Ishikawa (cell line): ENCODE measurements at regions not wholly inside any gene's neighbourhood (a gene's known extent, or its start where the extent isn't known, plus 50 kb on each side); places are given as distances from the start of the nearest gene placed in this dataset.

Experiments used
- CEBPB ChIP-seq: IDR thresholded peaks from 2 replicates; pipeline ENCODE4 v1.6.1; 2012
- CREB1 ChIP-seq: IDR thresholded peaks from 2 replicates; pipeline ENCODE4 v1.6.1; 2012; ENCODE audit warnings: low read depth
- EGR1 ChIP-seq: IDR thresholded peaks from 2 replicates; pipeline ENCODE4 v1.6.1; 2012
- EP300 ChIP-seq: IDR thresholded peaks from 2 replicates; pipeline ENCODE4 v1.6.1; 2012; ENCODE audit warnings: borderline replicate concordance
- FOXM1 ChIP-seq: IDR thresholded peaks from 2 replicates; pipeline ENCODE4 v1.6.1; 2012; ENCODE audit warnings: low read depth, borderline replicate concordance
- MAX ChIP-seq: IDR thresholded peaks from 2 replicates; pipeline ENCODE4 v1.6.1; 2012
- NFIC ChIP-seq: IDR thresholded peaks from 2 replicates; pipeline ENCODE4 v1.6.1; 2012
- RAD21 ChIP-seq: IDR thresholded peaks from 2 replicates; pipeline ENCODE4 v1.6.1; 2012; ENCODE audit warnings: low read depth
- REST ChIP-seq: IDR thresholded peaks from 2 replicates; pipeline ENCODE4 v1.6.1; 2012; ENCODE audit warnings: low read depth, mild to moderate bottlenecking
- TAF1 ChIP-seq: IDR thresholded peaks from 2 replicates; pipeline ENCODE4 v1.6.1; 2012; ENCODE audit warnings: low read depth, mild to moderate bottlenecking
- TCF12 ChIP-seq: IDR thresholded peaks from 2 replicates; pipeline ENCODE4 v1.6.1; 2012; ENCODE audit warnings: low read depth
- TEAD4 ChIP-seq: IDR thresholded peaks from 2 replicates; pipeline ENCODE4 v1.6.1; 2012
- USF1 ChIP-seq: IDR thresholded peaks from 2 replicates; pipeline ENCODE4 v1.6.1; 2012
- YY1 ChIP-seq: IDR thresholded peaks from 2 replicates; pipeline ENCODE4 v1.6.1; 2012; ENCODE audit warnings: low read depth
- ZBTB7A ChIP-seq: IDR thresholded peaks from 2 replicates; pipeline ENCODE4 v1.6.1; 2012; ENCODE audit warnings: low read depth

- TF ChIP-seq MAX, result no peak
- TF ChIP-seq NFIC, result no peak
Measured at GRCh38 chr18:2368102-2368501, 203.2 kb downstream of the METTL4 start.

GRCh38 chr18:2376707-2377106 lies 194.6 kb downstream of the METTL4 start:
- TF ChIP-seq YY1 (no peak), TEAD4 (no peak), MAX (no peak), CREB1 (no peak), NFIC (no peak), TAF1 (no peak), ZBTB7A (no peak), USF1 (no peak), EP300 (no peak), EGR1 (no peak)

GRCh38 chr18:2380101-2380500 lies 191.2 kb downstream of the METTL4 start:
- TF ChIP-seq REST (no peak), RAD21 (no peak), EP300 (no peak), TEAD4 (no peak), CEBPB (no peak), USF1 (no peak), EGR1 (no peak), ZBTB7A (no peak), FOXM1 (no peak), CREB1 (no peak), MAX (no peak), TAF1 (no peak), YY1 (no peak), NFIC (no peak)

GRCh38 chr18:2381539-2381938 lies 189.8 kb downstream of the METTL4 start:
- TF ChIP-seq TAF1 (no peak), ZBTB7A (no peak), TCF12 (no peak), CEBPB (no peak), RAD21 (no peak), EGR1 (no peak), CREB1 (no peak), NFIC (no peak), YY1 (no peak), MAX (no peak)

GRCh38 chr18:2387588-2387987 lies 183.7 kb downstream of the METTL4 start:
- TF ChIP-seq TEAD4, result no peak

GRCh38 chr18:2390158-2390557 lies 181.1 kb downstream of the METTL4 start:
- no peak for TF ChIP-seq MAX
- TF ChIP-seq RAD21, result no peak
- no peak for TF ChIP-seq USF1
- TF ChIP-seq TAF1, result no peak
- TF ChIP-seq YY1, result no peak
- no peak for TF ChIP-seq CEBPB
- no peak for TF ChIP-seq EP300

- TF ChIP-seq FOXM1 (no peak), TEAD4 (no peak), EGR1 (no peak), MAX (no peak), CEBPB (no peak)
Measured at GRCh38 chr18:2391470-2391869, 179.8 kb downstream of the METTL4 start.

GRCh38 chr18:2392446-2392845 lies 178.9 kb downstream of the METTL4 start:
- no peak for TF ChIP-seq CEBPB
- TF ChIP-seq REST, result no peak
- TF ChIP-seq CREB1, result no peak
- no peak for TF ChIP-seq TCF12
- TF ChIP-seq TAF1, result no peak
- no peak for TF ChIP-seq EGR1
- TF ChIP-seq FOXM1, result no peak
- no peak for TF ChIP-seq MAX
- no peak for TF ChIP-seq NFIC
- TF ChIP-seq EP300, result no peak
- no peak for TF ChIP-seq RAD21
- TF ChIP-seq YY1, result no peak
- no peak for TF ChIP-seq TEAD4
- TF ChIP-seq ZBTB7A, result no peak
